Mesenchymal stem cell (in vitro differentiated cells and primary cell): ENCODE measurements at regions not wholly inside any gene's neighbourhood (a gene's known extent, or its start where the extent isn't known, plus 50 kb on each side); places are given as distances from the start of the nearest gene placed in this dataset.

Experiments used
- DNase-seq: peaks from one replicate; pipeline ENCODE4 v3.0.0-alpha.2; 2013
- H2AFZ ChIP-seq: one replicate; pipeline ENCODE4 v1.6.1; 2013; ENCODE audit warnings: low read depth, mild to moderate bottlenecking, control low read depth, inconsistent platforms, low read length, moderate library complexity
- H2AK5ac ChIP-seq: 2 replicates; pipeline ENCODE4 v1.6.1; 2013; ENCODE audit warnings: low read length, moderate library complexity, mild to moderate bottlenecking, inconsistent platforms; ENCODE audit not compliant: severe bottlenecking
- H2BK120ac ChIP-seq: one replicate; pipeline ENCODE4 v1.6.1; 2013; ENCODE audit warnings: low read depth, mild to moderate bottlenecking, inconsistent platforms, low read length, moderate library complexity
- H2BK12ac ChIP-seq, 2 experiments: one replicate each; pipeline ENCODE4 v1.6.1; 2013; ENCODE audit warnings: inconsistent platforms in 2 of 2, low read length in 2 of 2, mild to moderate bottlenecking in 2 of 2, moderate library complexity in 2 of 2, control low read depth in 1 of 2
- H2BK15ac ChIP-seq: one replicate; pipeline ENCODE4 v1.6.1; 2013; ENCODE audit warnings: mild to moderate bottlenecking, low read depth, inconsistent platforms; ENCODE audit not compliant: poor library complexity, severe bottlenecking
- H2BK5ac ChIP-seq: 2 replicates; pipeline ENCODE4 v1.6.1; 2013; ENCODE audit warnings: low read depth, mild to moderate bottlenecking, low read length, control low read depth, inconsistent platforms; ENCODE audit not compliant: poor library complexity, severe bottlenecking
- H3K14ac ChIP-seq, 2 experiments: one replicate each; pipeline ENCODE4 v1.6.1; 2013; ENCODE audit warnings: inconsistent platforms in 2 of 2, low read length in 2 of 2, control low read depth in 1 of 2, mild to moderate bottlenecking in 1 of 2, moderate library complexity in 1 of 2
- H3K18ac ChIP-seq, 2 experiments: one replicate each; pipeline ENCODE4 v1.6.1; 2013; ENCODE audit warnings: inconsistent platforms in 2 of 2, low read length in 2 of 2, control low read depth in 1 of 2, low read depth in 1 of 2, mild to moderate bottlenecking in 1 of 2
- H3K23ac ChIP-seq, 2 experiments: one replicate each; pipeline ENCODE4 v1.6.1; 2013; ENCODE audit warnings: inconsistent platforms in 2 of 2, low read length in 2 of 2, mild to moderate bottlenecking in 2 of 2, moderate library complexity in 2 of 2, control low read depth in 1 of 2
- H3K27ac ChIP-seq: 2 replicates; pipeline ENCODE4 v1.5.1; 2013; ENCODE audit warnings: mild to moderate bottlenecking, moderate library complexity, low read length, control low read depth, inconsistent platforms; ENCODE audit not compliant: poor library complexity, severe bottlenecking
- H3K27me3 ChIP-seq, 2 experiments: 2 replicates each; pipeline versions ENCODE4 v1.6.1 to v1.7.0; 2013; ENCODE audit warnings: low read length in 2 of 2, mild to moderate bottlenecking in 2 of 2, moderate library complexity in 2 of 2, control low read depth in 1 of 2, inconsistent platforms in 1 of 2; ENCODE audit not compliant: control insufficient read depth in 1 of 2, insufficient read depth in 1 of 2
- H3K36me3 ChIP-seq, 2 experiments: 2 replicates each; pipeline versions ENCODE4 v1.6.1 to v1.7.0; 2013; ENCODE audit warnings: low read length in 2 of 2, control low read depth in 1 of 2, inconsistent platforms in 1 of 2, low read depth in 1 of 2, mild to moderate bottlenecking in 1 of 2; ENCODE audit not compliant: insufficient read depth in 2 of 2, control insufficient read depth in 1 of 2
- H3K4ac ChIP-seq, 2 experiments: one replicate each; pipeline ENCODE4 v1.6.1; 2013; ENCODE audit warnings: inconsistent platforms in 2 of 2, low read length in 2 of 2, mild to moderate bottlenecking in 2 of 2, moderate library complexity in 2 of 2, control low read depth in 1 of 2, low read depth in 1 of 2
- H3K4me1 ChIP-seq: 2 replicates; pipeline ENCODE4 v1.6.1; 2013; ENCODE audit warnings: low read depth, low read length, control low read depth; ENCODE audit not compliant: control insufficient read depth, insufficient read depth
- H3K4me2 ChIP-seq: 2 replicates; pipeline ENCODE4 v1.6.1; 2013; ENCODE audit warnings: low read length, mild to moderate bottlenecking, inconsistent platforms; ENCODE audit not compliant: poor library complexity, severe bottlenecking
- H3K4me3 ChIP-seq, 2 experiments: 2 replicates each; pipeline versions ENCODE4 v1.5.1 to v1.7.0; 2013; ENCODE audit warnings: low read length in 2 of 2, mild to moderate bottlenecking in 2 of 2, control low read depth in 1 of 2, low read depth in 1 of 2; ENCODE audit not compliant: insufficient read depth in 1 of 2
- H3K79me1 ChIP-seq: replicated peaks from 2 replicates; pipeline ENCODE4 v1.6.1; 2013; ENCODE audit warnings: mild to moderate bottlenecking, control low read depth, low read length, inconsistent platforms; ENCODE audit not compliant: poor library complexity, severe bottlenecking
- H3K9ac ChIP-seq: 2 replicates; pipeline ENCODE4 v1.7.0; 2013; ENCODE audit warnings: mild to moderate bottlenecking, low read length, moderate library complexity
- H3K9me3 ChIP-seq: 2 replicates; pipeline ENCODE4 v1.7.0; 2013; ENCODE audit warnings: mild to moderate bottlenecking, low read length; ENCODE audit not compliant: control insufficient read depth
- H4K8ac ChIP-seq: one replicate; pipeline ENCODE4 v1.6.1; 2013; ENCODE audit warnings: inconsistent platforms, mild to moderate bottlenecking, low read length, moderate library complexity
- H4K91ac ChIP-seq: one replicate; pipeline ENCODE4 v1.6.1; 2013; ENCODE audit warnings: mild to moderate bottlenecking, low read length, inconsistent platforms
- WGBS: methylation state at CpG from one replicate; pipeline ENCODE4 v1.1.7; 2013; ENCODE audit warnings: mixed read lengths; 5-methylcytosine and 5-hydroxymethylcytosine counted together

DNA sequence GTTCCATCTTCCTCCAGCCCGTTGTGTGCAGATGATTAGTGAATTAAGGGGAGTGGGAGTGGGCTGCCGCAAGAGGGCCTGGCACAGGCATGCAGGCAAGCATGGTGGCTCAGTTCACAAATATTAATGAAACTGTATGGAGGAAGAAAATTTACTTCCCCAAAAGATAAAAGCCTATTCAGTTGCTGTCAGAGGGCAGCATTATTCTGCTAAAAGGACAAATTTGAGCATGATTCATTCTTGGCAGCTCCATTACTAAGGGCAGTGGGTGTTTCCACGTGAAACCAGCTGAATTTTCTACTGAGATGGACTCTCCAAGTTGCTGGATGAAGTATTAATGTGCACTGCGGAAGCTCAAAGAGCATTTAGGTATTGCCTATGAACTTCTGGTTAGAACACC, 90.9 kb upstream of the WDR11 start:
- Histone ChIP-seq H3K4ac (no peak overlapping the region), H2BK120ac (no peak overlapping the region), H3K9ac (no peak overlapping the region), H2AFZ (no peak overlapping the region), H3K79me1 (no peaks in the 10 kb centered on the region), H2BK5ac (no peak overlapping the region), H4K8ac (no peak overlapping the region), H2BK12ac (no peak overlapping the region), H3K23ac (no peak overlapping the region), H2AK5ac (no peak overlapping the region), H3K14ac (no peak overlapping the region), H4K91ac (no peak overlapping the region), H3K36me3 (no peaks in the 10 kb centered on the region), H3K27me3 (no peaks in the 10 kb centered on the region), H2BK15ac (no peak overlapping the region), H3K4me3 (no peak overlapping the region), H3K4me1 (no peaks in the 10 kb centered on the region), H3K4me2 (no peak overlapping the region), H3K18ac (no peak overlapping the region), H3K9me3 (no peaks in the 10 kb centered on the region), H3K27ac (no peak overlapping the region)
- 92% methylated on average over 2 of the region's 4 CpGs for WGBS
- DNase-seq = no peak

- Histone ChIP-seq H3K9me3 (no peaks in the 10 kb centered on the region), H3K27ac (no peak overlapping the region), H2AFZ (no peak overlapping the region), H3K9ac (no peak overlapping the region), H2BK120ac (no peak overlapping the region), H3K4me1 (no peaks in the 10 kb centered on the region), H3K4ac (no peak overlapping the region), H3K36me3 (no peaks in the 10 kb centered on the region), H3K79me1 (no peaks in the 10 kb centered on the region), H2AK5ac (no peak overlapping the region), H3K4me3 (no peak overlapping the region), H2BK15ac (no peak overlapping the region), H3K23ac (no peak overlapping the region), H2BK5ac (no peak overlapping the region), H4K8ac (no peak overlapping the region), H3K18ac (no peak overlapping the region), H3K27me3 (no peaks in the 10 kb centered on the region), H3K4me2 (no peak overlapping the region), H3K14ac (no peak overlapping the region), H4K91ac (no peak overlapping the region), H2BK12ac (no peak overlapping the region)
- WGBS = 81% methylated on average over 5 of the region's 5 CpGs
- DNase-seq = no peak
These were observed 89.2 kb upstream of the WDR11 start for GRCh38 chr10:120761951-120762350.

DNA sequence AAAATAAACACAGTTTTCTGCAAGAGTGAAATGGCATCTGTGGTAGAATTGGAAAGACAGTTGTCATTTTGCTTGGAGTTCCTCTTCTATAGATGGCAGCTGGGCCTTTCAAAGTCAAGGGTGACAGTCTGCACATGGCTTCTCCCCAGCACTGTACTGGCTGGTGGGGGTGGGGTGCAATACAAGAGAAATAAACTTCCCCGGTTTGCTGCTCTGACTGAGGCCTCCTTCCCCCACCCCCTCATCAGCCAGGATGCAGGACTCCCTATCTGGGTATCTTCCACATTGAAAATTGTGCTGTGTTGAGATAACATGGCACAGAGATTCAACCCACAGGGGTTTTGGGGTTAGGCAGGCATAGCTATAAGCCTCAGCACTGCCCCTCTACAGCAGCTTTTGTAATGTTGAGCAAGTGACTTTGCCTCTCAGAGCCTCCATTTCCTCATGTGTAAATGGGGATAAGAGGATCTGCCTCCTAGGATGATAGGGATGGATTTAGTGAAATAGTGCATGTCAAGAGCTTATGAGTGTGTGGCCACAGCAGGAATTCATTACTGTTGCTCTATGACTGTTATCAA, 85.8 kb upstream of the WDR11 start:
- H3K9ac ChIP-seq = no peak overlapping the region
- no peak overlapping the region for H4K8ac ChIP-seq
- WGBS = no CpG with 5 or more reads among the region's 1 CpG
- no peak overlapping the region for H3K23ac ChIP-seq
- no peak overlapping the region for H2BK5ac ChIP-seq
- H3K4me2 ChIP-seq = no peak overlapping the region
- no peak overlapping the region for H2BK120ac ChIP-seq
- H3K4ac ChIP-seq = no peak overlapping the region
- no peaks in the 10 kb centered on the region for H3K79me1 ChIP-seq
- H2BK15ac ChIP-seq = no peak overlapping the region
- no peak overlapping the region for H2BK12ac ChIP-seq
- H3K27me3 ChIP-seq = no peaks in the 10 kb centered on the region
- no peak overlapping the region for H2AK5ac ChIP-seq
- DNase-seq = no peak
- no peaks in the 10 kb centered on the region for H3K4me1 ChIP-seq
- no peaks in the 10 kb centered on the region for H3K36me3 ChIP-seq
- H2AFZ ChIP-seq = no peak overlapping the region
- no peak overlapping the region for H3K18ac ChIP-seq
- no peaks in the 10 kb centered on the region for H3K9me3 ChIP-seq
- no peak overlapping the region for H4K91ac ChIP-seq
- no peak overlapping the region for H3K27ac ChIP-seq
- H3K14ac ChIP-seq = no peak overlapping the region
- H3K4me3 ChIP-seq = no peak overlapping the region

DNA sequence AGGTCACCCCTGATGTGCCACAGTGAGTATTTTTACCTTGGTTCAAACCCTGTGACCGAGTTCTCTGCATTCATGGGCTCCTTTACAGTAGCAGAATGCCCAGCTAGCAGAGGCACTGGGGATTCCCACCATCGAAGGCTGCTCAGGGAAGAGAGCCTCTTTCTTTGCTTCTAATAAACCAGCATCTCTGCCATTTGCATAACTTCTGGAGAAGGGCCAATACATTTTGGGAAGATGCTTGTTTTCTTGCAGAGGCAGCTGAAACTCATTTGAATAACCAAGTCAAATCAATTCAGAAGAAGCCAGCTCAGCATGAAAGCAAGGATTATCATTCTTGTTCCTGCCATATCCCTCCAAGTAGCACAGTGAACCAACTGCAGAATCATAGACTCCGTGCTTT, 82.9 kb upstream of the WDR11 start:
- Histone ChIP-seq H2BK120ac (no peak overlapping the region), H3K79me1 (no peaks in the 10 kb centered on the region), H3K36me3 (no peaks in the 10 kb centered on the region), H3K9me3 (no peaks in the 10 kb centered on the region), H2BK5ac (no peak overlapping the region), H3K18ac (no peak overlapping the region), H3K4ac (no peak overlapping the region), H3K4me1 (no peaks in the 10 kb centered on the region), H4K8ac (no peak overlapping the region), H2AFZ (no peak overlapping the region), H2BK15ac (no peak overlapping the region), H3K14ac (no peak overlapping the region), H4K91ac (no peak overlapping the region), H3K4me2 (no peak overlapping the region), H2AK5ac (no peak overlapping the region), H3K27me3 (no peaks in the 10 kb centered on the region), H2BK12ac (no peak overlapping the region), H3K27ac (no peak overlapping the region), H3K9ac (no peak overlapping the region), H3K23ac (no peak overlapping the region), H3K4me3 (no peak overlapping the region)
- WGBS = 56% methylated on average over 3 of the region's 3 CpGs
- DNase-seq = no peak
